Tibial nerve (tissue), 4 donors: ENCODE measurements at regions not wholly inside any gene's neighbourhood (a gene's known extent, or its start where the extent isn't known, plus 50 kb on each side); places are given as distances from the start of the nearest gene placed in this dataset.

Experiments
- DNase-seq, 2 donors: peaks; one replicate each; pipeline ENCODE4 v3.0.0-alpha.2; 2019; ENCODE audit warnings: low spot score in 2 of 2
- H3K27ac ChIP-seq, 4 donors: fragments of 200-600 bp; sonication (generic) in 3 of 4; one replicate each; pipeline ENCODE4 v1.5.1; 2017 to 2019; ENCODE audit warnings: mild to moderate bottlenecking in 1 of 4
- H3K27me3 ChIP-seq, 2 donors: fragments of 200-600 bp; sonication (generic) in 1 of 2; one replicate each; pipeline versions ENCODE4 v1.5.1 to v1.6.0; 2017 to 2019
- H3K36me3 ChIP-seq, 3 donors: fragments of 200-600 bp; sonication (generic); one replicate each; pipeline ENCODE4 v1.5.1; 2018 to 2019
- H3K4me1 ChIP-seq, 4 donors: fragments of 200-600 bp; sonication (generic) in 3 of 4; one replicate each; pipeline ENCODE4 v1.5.1; 2017 to 2019
- H3K4me3 ChIP-seq, 4 donors: fragments of 200-600 bp; sonication (generic) in 3 of 4; one replicate each; pipeline ENCODE4 v1.5.1; 2017 to 2019; ENCODE audit warnings: mild to moderate bottlenecking in 1 of 4, moderate library complexity in 1 of 4
- H3K9me3 ChIP-seq, 4 donors: fragments of 200-600 bp; sonication (generic) in 3 of 4; one replicate each; pipeline ENCODE4 v1.5.1; 2017 to 2019
- EP300 ChIP-seq, 2 donors: sonication (generic); formaldehyde crosslinking; IDR thresholded peaks; one replicate each; pipeline ENCODE4 v1.6.1; 2017; ENCODE audit warnings: antibody characterized with exemption in 2 of 2, mild to moderate bottlenecking in 1 of 2
- POLR2A ChIP-seq, 2 donors: fragments of 450-650 bp; IDR thresholded peaks; one replicate each; pipeline ENCODE4 v1.6.1; 2017; ENCODE audit warnings: antibody characterized with exemption in 2 of 2, mild to moderate bottlenecking in 2 of 2, moderate library complexity in 2 of 2
- WGBS, 2 donors: methylation state at CpG; one replicate each; pipeline ENCODE4 v1.1.5; 2018; 5-methylcytosine and 5-hydroxymethylcytosine counted together
- TF ChIP-seq, protein P1 (sequence below), 5 experiments: fragments of 200-600 bp in 3 of 5; fragments of 450-650 bp in 2 of 5; sonication (generic) in 3 of 5; IDR thresholded peaks; one replicate each; pipeline ENCODE4 v1.5.1; 2016 to 2019; ENCODE audit warnings: antibody characterized with exemption in 5 of 5, mild to moderate bottlenecking in 3 of 5, moderate library complexity in 2 of 5

DNA sequence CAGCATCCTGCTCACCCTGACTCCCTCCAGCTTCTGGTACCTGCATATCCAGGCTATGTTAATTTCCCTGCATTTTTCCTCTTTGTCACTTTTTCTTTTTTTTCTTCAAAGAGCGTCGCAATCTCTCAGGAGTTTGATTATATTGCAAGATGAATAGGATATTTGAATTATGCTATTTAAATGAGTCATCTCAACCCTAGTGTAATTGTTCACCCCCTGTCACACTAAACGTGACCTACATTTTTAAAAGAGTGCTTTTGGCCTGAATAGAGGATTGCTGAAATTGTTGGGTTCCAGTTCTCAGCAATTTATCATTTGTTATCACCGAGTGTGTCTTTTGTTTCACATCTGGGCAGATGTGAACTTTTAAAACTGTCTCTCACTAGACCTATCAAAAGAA, 294.7 kb downstream of the SOX2 start:
- Histone ChIP-seq H3K4me3 (no peak overlapping the region), H3K27me3 (no peaks in the 10 kb centered on the region), H3K36me3 (no peaks in the 10 kb centered on the region), H3K27ac (no peak overlapping the region), H3K9me3 (no peaks in the 10 kb centered on the region), H3K4me1 (no peaks in the 10 kb centered on the region)
- DNase-seq, result no peak
- TF ChIP-seq, protein P1, sequence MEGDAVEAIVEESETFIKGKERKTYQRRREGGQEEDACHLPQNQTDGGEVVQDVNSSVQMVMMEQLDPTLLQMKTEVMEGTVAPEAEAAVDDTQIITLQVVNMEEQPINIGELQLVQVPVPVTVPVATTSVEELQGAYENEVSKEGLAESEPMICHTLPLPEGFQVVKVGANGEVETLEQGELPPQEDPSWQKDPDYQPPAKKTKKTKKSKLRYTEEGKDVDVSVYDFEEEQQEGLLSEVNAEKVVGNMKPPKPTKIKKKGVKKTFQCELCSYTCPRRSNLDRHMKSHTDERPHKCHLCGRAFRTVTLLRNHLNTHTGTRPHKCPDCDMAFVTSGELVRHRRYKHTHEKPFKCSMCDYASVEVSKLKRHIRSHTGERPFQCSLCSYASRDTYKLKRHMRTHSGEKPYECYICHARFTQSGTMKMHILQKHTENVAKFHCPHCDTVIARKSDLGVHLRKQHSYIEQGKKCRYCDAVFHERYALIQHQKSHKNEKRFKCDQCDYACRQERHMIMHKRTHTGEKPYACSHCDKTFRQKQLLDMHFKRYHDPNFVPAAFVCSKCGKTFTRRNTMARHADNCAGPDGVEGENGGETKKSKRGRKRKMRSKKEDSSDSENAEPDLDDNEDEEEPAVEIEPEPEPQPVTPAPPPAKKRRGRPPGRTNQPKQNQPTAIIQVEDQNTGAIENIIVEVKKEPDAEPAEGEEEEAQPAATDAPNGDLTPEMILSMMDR (IDR thresholded peaks at IDR 0.05), result no peak
- TF ChIP-seq POLR2A (IDR thresholded peaks at IDR 0.05), result no peak
- WGBS, 2 donors, result 50 to 55% methylated on average over 4 of the region's 4 CpGs

DNA sequence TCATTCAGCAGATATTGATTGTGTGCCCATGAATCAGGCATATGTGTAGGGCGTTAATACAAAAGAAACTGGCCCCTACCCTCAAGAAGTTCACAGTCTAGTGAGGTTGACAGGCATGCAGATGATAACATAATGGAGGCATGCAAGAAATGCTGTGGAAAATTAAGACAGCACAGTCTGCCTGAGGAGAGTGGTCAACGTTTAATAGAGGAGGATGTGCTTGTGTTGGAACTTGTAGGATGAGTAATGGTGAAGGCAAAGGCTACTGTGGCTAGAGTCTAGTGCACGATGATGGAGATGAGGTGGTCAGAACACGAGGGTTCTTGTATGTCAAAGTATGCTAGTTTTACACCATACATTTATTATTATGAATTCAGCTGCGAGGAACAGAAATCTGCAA, 295.7 kb downstream of the SOX2 start:
- Histone ChIP-seq H3K4me3 (no peak overlapping the region), H3K4me1 (no peaks in the 10 kb centered on the region), H3K36me3 (no peaks in the 10 kb centered on the region), H3K27me3 (no peaks in the 10 kb centered on the region), H3K27ac (no peak overlapping the region), H3K9me3 (no peaks in the 10 kb centered on the region)
- 85 to 88% methylated on average over 5 of the region's 5 CpGs for WGBS, 2 donors
- TF ChIP-seq POLR2A (IDR thresholded peaks at IDR 0.05), result no peak
- TF ChIP-seq, protein P1 (IDR thresholded peaks at IDR 0.05), result no peak
- no peak for TF ChIP-seq EP300 (IDR thresholded peaks at IDR 0.05)
- no peak for DNase-seq

DNA sequence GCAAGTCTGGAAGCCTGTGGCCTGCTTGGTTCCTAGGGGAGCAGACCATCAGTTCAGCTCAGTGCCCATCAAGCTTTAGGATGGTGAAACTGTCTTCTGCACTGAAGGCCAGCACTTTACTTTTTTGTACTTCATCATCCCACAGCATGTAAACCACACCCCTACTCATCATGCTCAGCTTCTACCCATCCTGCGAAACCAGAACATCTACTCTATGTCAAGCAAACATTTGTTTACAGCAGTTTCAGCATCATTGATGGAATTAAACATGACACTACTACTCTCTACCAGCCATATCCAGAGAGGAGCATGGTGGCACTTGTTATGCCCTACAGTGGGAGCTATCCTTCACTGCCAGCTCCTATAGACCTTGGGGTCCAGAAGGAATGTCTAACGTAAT, 306.6 kb downstream of the SOX2 start:
- no peaks in the 10 kb centered on the region for H3K9me3 ChIP-seq
- H3K27ac ChIP-seq, result no peak overlapping the region
- 92 to 94% methylated on average over 2 of the region's 2 CpGs for WGBS, 2 donors
- H3K4me3 ChIP-seq, result no peak overlapping the region
- H3K36me3 ChIP-seq, result no peaks in the 10 kb centered on the region
- no peaks in the 10 kb centered on the region for H3K27me3 ChIP-seq
- H3K4me1 ChIP-seq, result no peaks in the 10 kb centered on the region
- TF ChIP-seq EP300 (IDR thresholded peaks at IDR 0.05) (no peak), POLR2A (IDR thresholded peaks at IDR 0.05) (no peak)
- TF ChIP-seq, protein P1 (IDR thresholded peaks at IDR 0.05), result no peak
- DNase-seq, result no peak

DNA sequence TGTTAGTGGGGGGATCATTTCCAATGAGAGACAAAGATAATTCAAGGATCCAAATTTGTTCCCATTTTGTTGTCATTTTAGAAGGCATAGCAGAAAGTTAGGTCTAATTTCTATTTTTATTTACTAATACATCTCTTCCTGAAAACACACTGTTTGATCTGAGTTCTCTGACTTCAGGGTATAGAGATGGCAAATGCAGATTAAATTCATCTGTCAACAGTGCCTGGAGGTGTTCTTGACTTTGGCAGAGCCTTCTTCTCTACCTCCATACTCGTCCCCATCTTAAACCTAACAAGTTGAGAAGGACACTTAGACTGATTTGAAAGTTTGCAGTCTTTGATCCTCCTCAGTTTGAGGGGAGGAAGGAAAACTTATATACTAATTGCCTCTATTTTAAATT, 308.2 kb downstream of the SOX2 start:
- H3K27ac ChIP-seq, result no peak overlapping the region
- 81 to 84% methylated on average over 1 of the region's 1 CpG for WGBS, 2 donors
- no peaks in the 10 kb centered on the region for H3K36me3 ChIP-seq
- DNase-seq, result no peak
- no peaks in the 10 kb centered on the region for H3K9me3 ChIP-seq
- TF ChIP-seq, protein P1 (IDR thresholded peaks at IDR 0.05), result no peak
- TF ChIP-seq EP300 (IDR thresholded peaks at IDR 0.05) (no peak), POLR2A (IDR thresholded peaks at IDR 0.05) (no peak)
- no peaks in the 10 kb centered on the region for H3K27me3 ChIP-seq
- no peaks in the 10 kb centered on the region for H3K4me1 ChIP-seq
- no peak overlapping the region for H3K4me3 ChIP-seq

DNA sequence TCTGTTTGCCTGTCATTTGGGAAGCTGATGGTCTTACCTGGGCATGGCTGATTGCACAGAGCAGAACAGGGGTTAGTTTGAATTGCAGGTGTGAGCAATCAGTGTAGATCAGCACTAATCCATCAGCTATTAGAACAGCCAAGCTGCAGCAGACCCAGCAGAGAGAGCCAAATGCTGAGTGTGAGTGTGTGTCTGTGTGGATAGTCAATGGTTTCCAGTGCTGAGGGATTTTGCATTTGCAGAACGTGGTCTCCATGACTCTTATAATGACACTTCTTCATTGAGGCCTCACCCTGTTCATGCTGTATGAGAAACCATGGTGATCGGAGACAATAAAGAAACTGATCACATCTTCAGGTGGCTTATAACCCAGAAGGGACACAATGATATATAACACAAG, 312.1 kb downstream of the SOX2 start:
- 65 to 74% methylated on average over 2 of the region's 2 CpGs for WGBS, 2 donors
- no peaks in the 10 kb centered on the region for H3K36me3 ChIP-seq
- TF ChIP-seq, protein P1 (IDR thresholded peaks at IDR 0.05), result no peak
- TF ChIP-seq EP300 (IDR thresholded peaks at IDR 0.05) (no peak), POLR2A (IDR thresholded peaks at IDR 0.05) (no peak)

More for the DNA sequence above, 312.1 kb downstream of the SOX2 start:
- DNase-seq, result no peak
- Histone ChIP-seq H3K4me3 (no peak overlapping the region), H3K9me3 (no peaks in the 10 kb centered on the region), H3K4me1 (no peaks in the 10 kb centered on the region), H3K27ac (no peak overlapping the region), H3K27me3 (no peaks in the 10 kb centered on the region)
